GM23338 (cell line): ENCODE measurements at regions not wholly inside any gene's neighbourhood (a gene's known extent, or its start where the extent isn't known, plus 50 kb on each side); places are given as distances from the start of the nearest gene placed in this dataset.

Source experiments
- ATAC-seq: fragments of 200-7000 bp; cut with Tn5 transposase; 3 replicates; pipeline ENCODE4 v1.9.1; 2020
- DNase-seq: peaks from one replicate; pipeline ENCODE4 v3.0.0-alpha.2; 2015; ENCODE audit warnings: low spot score
- H2AFZ ChIP-seq: fragments of 200-600 bp; sonication (generic); 2 replicates; pipeline ENCODE4 v1.8.0; 2016; ENCODE audit warnings: antibody characterized with exemption, mild to moderate bottlenecking, moderate library complexity
- H3F3A ChIP-seq: fragments of 200-600 bp; sonication (generic); replicated peaks from 2 replicates; pipeline ENCODE4 v1.8.0; 2017; ENCODE audit warnings: antibody characterized with exemption, mixed run types, low read depth
- H3K27ac ChIP-seq: fragments of 200-600 bp; sonication (generic); 2 replicates; pipeline ENCODE4 v1.6.1; 2016; ENCODE audit warnings: low read depth
- H3K27me3 ChIP-seq: fragments of 200-600 bp; sonication (generic); 2 replicates; pipeline ENCODE4 v1.8.0; 2016; ENCODE audit warnings: mild to moderate bottlenecking, mixed run types, moderate library complexity; ENCODE audit not compliant: insufficient read depth
- H3K36me3 ChIP-seq: fragments of 200-600 bp; sonication (generic); 2 replicates; pipeline ENCODE4 v1.8.0; 2016; ENCODE audit warnings: mild to moderate bottlenecking; ENCODE audit not compliant: insufficient read depth
- H3K4me1 ChIP-seq: fragments of 200-600 bp; sonication (generic); 2 replicates; pipeline ENCODE4 v1.8.0; 2016; ENCODE audit warnings: mild to moderate bottlenecking, moderate library complexity; ENCODE audit not compliant: insufficient read depth
- H3K4me2 ChIP-seq: fragments of 200-600 bp; sonication (generic); 2 replicates; pipeline ENCODE4 v1.7.1; 2017; ENCODE audit warnings: mixed run types
- H3K4me3 ChIP-seq: fragments of 200-600 bp; sonication (generic); 2 replicates; pipeline ENCODE4 v1.6.1; 2016; ENCODE audit warnings: mixed run types
- H3K79me2 ChIP-seq: fragments of 200-600 bp; sonication (generic); replicated peaks from 2 replicates; pipeline ENCODE4 v1.8.0; 2017; ENCODE audit warnings: mild to moderate bottlenecking; ENCODE audit not compliant: insufficient read depth
- H3K9me2 ChIP-seq: fragments of 200-600 bp; sonication (generic); 2 replicates; pipeline ENCODE4 v1.8.0; 2017; ENCODE audit not compliant: insufficient read depth
- H4K20me1 ChIP-seq: fragments of 200-600 bp; sonication (generic); replicated peaks from 2 replicates; pipeline ENCODE4 v1.8.0; 2017; ENCODE audit warnings: mild to moderate bottlenecking; ENCODE audit not compliant: insufficient read depth
- H3K27ac Mint-ChIP-seq: 2 replicates; pipeline ENCODE4 v1.8.0; 2020; ENCODE audit warnings: inconsistent platforms, mild to moderate bottlenecking, moderate library complexity, mixed read lengths
- H3K27me3 Mint-ChIP-seq: 3 replicates; pipeline ENCODE4 v1.8.0; 2022; ENCODE audit warnings: low read depth, mild to moderate bottlenecking, moderate library complexity, mixed read lengths, inconsistent platforms; ENCODE audit not compliant: insufficient read depth, poor library complexity
- H3K36me3 Mint-ChIP-seq: 3 replicates; pipeline ENCODE4 v1.8.0; 2021; ENCODE audit warnings: low read depth, mild to moderate bottlenecking, inconsistent platforms, moderate library complexity, mixed read lengths
- H3K4me1 Mint-ChIP-seq: 3 replicates; pipeline ENCODE4 v1.8.0; 2020; ENCODE audit warnings: mild to moderate bottlenecking, inconsistent platforms, mixed read lengths
- H3K4me3 Mint-ChIP-seq: 3 replicates; pipeline ENCODE4 v1.8.0; 2021; ENCODE audit warnings: moderate library complexity, mild to moderate bottlenecking, inconsistent platforms, mixed read lengths
- H3K9me3 Mint-ChIP-seq: 3 replicates; pipeline ENCODE4 v1.8.0; 2020; ENCODE audit warnings: moderate library complexity, mild to moderate bottlenecking, inconsistent platforms, mixed read lengths
- CREB1 ChIP-seq: fragments of 250-450 bp; sonication (Bioruptor Pico); IDR thresholded peaks from 2 replicates; pipeline ENCODE4 v1.5.0; 2020; ENCODE audit warnings: low read depth, mild to moderate bottlenecking, moderate library complexity
- EZH2 ChIP-seq: fragments of 200-600 bp; sonication (generic); IDR thresholded peaks from one replicate; pipeline ENCODE4 v1.8.0; 2017; ENCODE audit warnings: antibody characterized with exemption, mild to moderate bottlenecking, low read depth; ENCODE audit not compliant: unreplicated experiment
- JUNB ChIP-seq: IDR thresholded peaks from one replicate; pipeline ENCODE4 v1.6.1; 2016; ENCODE audit warnings: antibody characterized with exemption; ENCODE audit not compliant: unreplicated experiment
- ZNF114 ChIP-seq: fragments of 250-450 bp; sonication (Bioruptor Pico); IDR thresholded peaks from 2 replicates; pipeline ENCODE4 v1.5.0; 2020; ENCODE audit warnings: mild to moderate bottlenecking, moderate library complexity
- TF ChIP-seq, protein P1 (sequence below): fragments of 250-450 bp; sonication (Bioruptor Pico); IDR thresholded peaks from 2 replicates; pipeline ENCODE4 v1.5.0; 2020; ENCODE audit warnings: mild to moderate bottlenecking, moderate library complexity
- TF ChIP-seq, protein P2 (sequence below): IDR thresholded peaks from 2 replicates; pipeline ENCODE4 v1.6.1; 2016; ENCODE audit warnings: antibody characterized with exemption

DNA sequence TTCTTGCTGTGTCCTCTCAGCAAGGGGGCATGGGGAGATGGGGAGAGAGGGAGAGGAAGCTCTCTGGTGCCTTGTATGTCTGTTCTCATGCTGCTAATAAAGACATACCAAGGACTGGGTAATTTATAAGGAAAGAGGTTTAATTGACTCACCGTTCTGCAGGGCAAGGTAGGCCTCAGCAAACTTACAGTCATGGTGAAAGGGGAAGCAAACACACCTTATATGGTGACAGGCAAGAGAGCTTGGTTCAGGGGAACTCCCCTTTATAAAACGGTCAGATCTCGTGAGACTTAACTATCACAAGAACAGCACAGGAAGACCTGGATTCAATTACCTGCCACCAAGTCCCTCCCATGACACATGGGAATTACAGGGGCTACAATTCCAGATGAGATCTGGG lies 464.7 kb upstream of the CELF2 start:
- H3K27ac Mint-ChIP-seq: no peak overlapping the region
- Histone ChIP-seq H3K4me2 (no peak overlapping the region), H3K79me2 (no peaks in the 10 kb centered on the region), H3K4me3 (no peak overlapping the region), H4K20me1 (no peaks in the 10 kb centered on the region), H3F3A (no peaks in the 10 kb centered on the region), H3K9me2 (peaks cover 12% of the 10 kb centered on the region), H2AFZ (0 out of 2 replicates have a peak overlapping the region, but pooled peaks have one; percentile 18), H3K4me1 (peaks cover 9% of the 10 kb centered on the region; the same call in 1 of the 2 replicates), H3K27me3 (no peaks in the 10 kb centered on the region), H3K36me3 (no peaks in the 10 kb centered on the region), H3K27ac (no peak overlapping the region)
- no peaks in the 10 kb centered on the region for H3K27me3 Mint-ChIP-seq
- TF ChIP-seq, protein P1, sequence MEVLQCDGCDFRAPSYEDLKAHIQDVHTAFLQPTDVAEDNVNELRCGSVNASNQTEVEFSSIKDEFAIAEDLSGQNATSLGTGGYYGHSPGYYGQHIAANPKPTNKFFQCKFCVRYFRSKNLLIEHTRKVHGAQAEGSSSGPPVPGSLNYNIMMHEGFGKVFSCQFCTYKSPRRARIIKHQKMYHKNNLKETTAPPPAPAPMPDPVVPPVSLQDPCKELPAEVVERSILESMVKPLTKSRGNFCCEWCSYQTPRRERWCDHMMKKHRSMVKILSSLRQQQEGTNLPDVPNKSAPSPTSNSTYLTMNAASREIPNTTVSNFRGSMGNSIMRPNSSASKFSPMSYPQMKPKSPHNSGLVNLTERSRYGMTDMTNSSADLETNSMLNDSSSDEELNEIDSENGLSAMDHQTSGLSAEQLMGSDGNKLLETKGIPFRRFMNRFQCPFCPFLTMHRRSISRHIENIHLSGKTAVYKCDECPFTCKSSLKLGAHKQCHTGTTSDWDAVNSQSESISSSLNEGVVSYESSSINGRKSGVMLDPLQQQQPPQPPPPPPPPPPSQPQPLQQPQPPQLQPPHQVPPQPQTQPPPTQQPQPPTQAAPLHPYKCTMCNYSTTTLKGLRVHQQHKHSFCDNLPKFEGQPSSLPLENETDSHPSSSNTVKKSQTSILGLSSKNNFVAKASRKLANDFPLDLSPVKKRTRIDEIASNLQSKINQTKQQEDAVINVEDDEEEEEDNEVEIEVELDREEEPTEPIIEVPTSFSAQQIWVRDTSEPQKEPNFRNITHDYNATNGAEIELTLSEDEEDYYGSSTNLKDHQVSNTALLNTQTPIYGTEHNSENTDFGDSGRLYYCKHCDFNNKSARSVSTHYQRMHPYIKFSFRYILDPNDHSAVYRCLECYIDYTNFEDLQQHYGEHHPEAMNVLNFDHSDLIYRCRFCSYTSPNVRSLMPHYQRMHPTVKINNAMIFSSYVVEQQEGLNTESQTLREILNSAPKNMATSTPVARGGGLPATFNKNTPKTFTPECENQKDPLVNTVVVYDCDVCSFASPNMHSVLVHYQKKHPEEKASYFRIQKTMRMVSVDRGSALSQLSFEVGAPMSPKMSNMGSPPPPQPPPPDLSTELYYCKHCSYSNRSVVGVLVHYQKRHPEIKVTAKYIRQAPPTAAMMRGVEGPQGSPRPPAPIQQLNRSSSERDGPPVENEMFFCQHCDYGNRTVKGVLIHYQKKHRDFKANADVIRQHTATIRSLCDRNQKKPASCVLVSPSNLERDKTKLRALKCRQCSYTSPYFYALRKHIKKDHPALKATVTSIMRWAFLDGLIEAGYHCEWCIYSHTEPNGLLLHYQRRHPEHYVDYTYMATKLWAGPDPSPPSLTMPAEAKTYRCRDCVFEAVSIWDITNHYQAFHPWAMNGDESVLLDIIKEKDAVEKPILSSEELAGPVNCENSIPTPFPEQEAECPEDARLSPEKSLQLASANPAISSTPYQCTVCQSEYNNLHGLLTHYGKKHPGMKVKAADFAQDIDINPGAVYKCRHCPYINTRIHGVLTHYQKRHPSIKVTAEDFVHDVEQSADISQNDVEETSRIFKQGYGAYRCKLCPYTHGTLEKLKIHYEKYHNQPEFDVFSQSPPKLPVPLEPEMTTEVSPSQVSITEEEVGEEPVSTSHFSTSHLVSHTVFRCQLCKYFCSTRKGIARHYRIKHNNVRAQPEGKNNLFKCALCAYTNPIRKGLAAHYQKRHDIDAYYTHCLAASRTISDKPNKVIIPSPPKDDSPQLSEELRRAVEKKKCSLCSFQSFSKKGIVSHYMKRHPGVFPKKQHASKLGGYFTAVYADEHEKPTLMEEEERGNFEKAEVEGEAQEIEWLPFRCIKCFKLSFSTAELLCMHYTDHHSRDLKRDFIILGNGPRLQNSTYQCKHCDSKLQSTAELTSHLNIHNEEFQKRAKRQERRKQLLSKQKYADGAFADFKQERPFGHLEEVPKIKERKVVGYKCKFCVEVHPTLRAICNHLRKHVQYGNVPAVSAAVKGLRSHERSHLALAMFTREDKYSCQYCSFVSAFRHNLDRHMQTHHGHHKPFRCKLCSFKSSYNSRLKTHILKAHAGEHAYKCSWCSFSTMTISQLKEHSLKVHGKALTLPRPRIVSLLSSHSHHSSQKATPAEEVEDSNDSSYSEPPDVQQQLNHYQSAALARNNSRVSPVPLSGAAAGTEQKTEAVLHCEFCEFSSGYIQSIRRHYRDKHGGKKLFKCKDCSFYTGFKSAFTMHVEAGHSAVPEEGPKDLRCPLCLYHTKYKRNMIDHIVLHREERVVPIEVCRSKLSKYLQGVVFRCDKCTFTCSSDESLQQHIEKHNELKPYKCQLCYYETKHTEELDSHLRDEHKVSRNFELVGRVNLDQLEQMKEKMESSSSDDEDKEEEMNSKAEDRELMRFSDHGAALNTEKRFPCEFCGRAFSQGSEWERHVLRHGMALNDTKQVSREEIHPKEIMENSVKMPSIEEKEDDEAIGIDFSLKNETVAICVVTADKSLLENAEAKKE (CRISPR knock-in tag): no peak
- TF ChIP-seq EZH2: no peak
- no peak for TF ChIP-seq ZNF114 (CRISPR knock-in tag)
- TF ChIP-seq JUNB: no peak
- TF ChIP-seq CREB1 (CRISPR knock-in tag): no peak
- TF ChIP-seq, protein P2, sequence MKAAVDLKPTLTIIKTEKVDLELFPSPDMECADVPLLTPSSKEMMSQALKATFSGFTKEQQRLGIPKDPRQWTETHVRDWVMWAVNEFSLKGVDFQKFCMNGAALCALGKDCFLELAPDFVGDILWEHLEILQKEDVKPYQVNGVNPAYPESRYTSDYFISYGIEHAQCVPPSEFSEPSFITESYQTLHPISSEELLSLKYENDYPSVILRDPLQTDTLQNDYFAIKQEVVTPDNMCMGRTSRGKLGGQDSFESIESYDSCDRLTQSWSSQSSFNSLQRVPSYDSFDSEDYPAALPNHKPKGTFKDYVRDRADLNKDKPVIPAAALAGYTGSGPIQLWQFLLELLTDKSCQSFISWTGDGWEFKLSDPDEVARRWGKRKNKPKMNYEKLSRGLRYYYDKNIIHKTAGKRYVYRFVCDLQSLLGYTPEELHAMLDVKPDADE: no peak
- no peak for ATAC-seq
- H3K9me3 Mint-ChIP-seq: no peaks in the 10 kb centered on the region
- H3K4me3 Mint-ChIP-seq: no peak overlapping the region
- no peaks in the 10 kb centered on the region for H3K36me3 Mint-ChIP-seq
- peaks cover 6% of the 10 kb centered on the region for H3K4me1 Mint-ChIP-seq
- DNase-seq: no peak
